ENCODE measurements at regions not wholly inside any gene's neighbourhood (a gene's known extent, or its start where the extent isn't known, plus 50 kb on each side); places are given as distances from the start of the nearest gene placed in this dataset.

DNA sequence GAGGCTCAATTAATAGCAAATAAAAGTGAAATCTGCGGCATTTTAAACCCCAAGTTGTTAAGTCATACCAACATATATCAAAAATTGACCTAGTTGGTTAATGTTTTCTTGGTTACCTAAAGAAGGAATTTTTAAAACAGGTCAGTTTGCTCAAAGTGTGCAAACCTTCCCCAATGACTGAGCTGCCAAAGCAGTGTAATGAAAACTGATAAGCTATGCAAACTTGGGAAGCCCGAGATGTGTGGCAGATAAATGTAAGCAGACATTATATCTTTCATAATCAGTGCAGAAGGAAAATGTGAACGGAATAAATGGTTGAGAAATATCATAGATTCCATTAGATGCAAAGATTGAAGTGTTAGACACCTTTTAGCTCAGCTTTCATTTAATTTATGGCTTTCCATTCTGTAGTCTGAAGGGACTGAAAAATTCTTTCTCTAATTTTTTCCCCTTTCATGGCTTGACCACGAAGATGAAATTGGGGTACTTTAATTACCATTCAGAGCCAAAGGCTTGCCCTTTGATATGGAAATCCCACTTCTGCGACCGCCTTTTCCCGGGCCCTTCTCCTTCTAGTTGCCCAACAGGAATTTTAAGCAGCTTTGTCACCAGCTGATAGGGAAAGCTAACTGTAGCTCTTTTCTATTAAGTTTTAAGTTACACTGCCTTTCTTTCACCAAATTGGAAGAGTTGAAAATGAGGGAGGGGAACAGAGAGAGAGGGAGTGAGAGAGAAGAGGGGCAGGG lies 306.6 kb upstream of the SOX5 start:
- Histone ChIP-seq H3K27ac (peak overlapping the region; percentile 32), H3K79me2 (no peaks in the 10 kb centered on the region), H3K9me2 (replicated peaks; ENCODE audit: insufficient read depth) (no peaks in the 10 kb centered on the region), H3K4me3 (no peak overlapping the region), H3K9me3 (ENCODE audit: low read depth) (no peaks in the 10 kb centered on the region), H3K36me3 (replicated peaks; ENCODE audit: insufficient read depth, low read depth) (no peaks in the 10 kb centered on the region), H3K27me3 (no peaks in the 10 kb centered on the region), H4K20me1 (ENCODE audit: insufficient read depth, poor library complexity, severe bottlenecking) (no peaks in the 10 kb centered on the region), H3K4me1 (ENCODE audit: insufficient read depth) (no peaks in the 10 kb centered on the region), H3K4me2 (peak overlapping the region; percentile 59), H2AFZ (no peak overlapping the region)
- no peak for TF ChIP-seq EZH2phosphoT487 (IDR thresholded peaks at IDR 0.05; ENCODE audit: low read depth, severe bottlenecking, unreplicated experiment)
- no peak for TF ChIP-seq EZH2 (IDR thresholded peaks at IDR 0.05; ENCODE audit: borderline replicate concordance)
- no peak for TF ChIP-seq CTCF (IDR thresholded peaks at IDR 0.05; ENCODE audit: poor library complexity)
- whole genome bisulfite sequencing (ENCODE audit: low lambda C conversion rate, missing lambda C conversion rate) = 46% methylated on average over 7 of the region's 7 CpGs
- no peak for DNase-seq (ENCODE audit: low spot score)

GRCh38 chr12:24252602-24253001 lies 303.1 kb upstream of the SOX5 start:
- Histone ChIP-seq H3K9me2 (replicated peaks; ENCODE audit: insufficient read depth) (no peaks in the 10 kb centered on the region), H2AFZ (no peak overlapping the region), H4K20me1 (ENCODE audit: insufficient read depth, poor library complexity, severe bottlenecking) (no peaks in the 10 kb centered on the region), H3K9me3 (ENCODE audit: low read depth) (no peaks in the 10 kb centered on the region), H3K27ac (no peak overlapping the region), H3K4me3 (no peak overlapping the region), H3K36me3 (replicated peaks; ENCODE audit: insufficient read depth, low read depth) (no peaks in the 10 kb centered on the region), H3K27me3 (no peaks in the 10 kb centered on the region), H3K4me1 (ENCODE audit: insufficient read depth) (no peaks in the 10 kb centered on the region), H3K79me2 (no peaks in the 10 kb centered on the region), H3K4me2 (peak overlapping the region; percentile 3)
- WGBS (ENCODE audit: low lambda C conversion rate, missing lambda C conversion rate) = 29% methylated on average over 4 of the region's 4 CpGs
- DNase-seq (ENCODE audit: low spot score) = peak; percentile 10
- TF ChIP-seq EZH2 (IDR thresholded peaks at IDR 0.05; ENCODE audit: borderline replicate concordance) = no peak
- TF ChIP-seq CTCF (IDR thresholded peaks at IDR 0.05; ENCODE audit: poor library complexity) = no peak
- TF ChIP-seq EZH2phosphoT487 (IDR thresholded peaks at IDR 0.05; ENCODE audit: low read depth, severe bottlenecking, unreplicated experiment) = no peak

DNA sequence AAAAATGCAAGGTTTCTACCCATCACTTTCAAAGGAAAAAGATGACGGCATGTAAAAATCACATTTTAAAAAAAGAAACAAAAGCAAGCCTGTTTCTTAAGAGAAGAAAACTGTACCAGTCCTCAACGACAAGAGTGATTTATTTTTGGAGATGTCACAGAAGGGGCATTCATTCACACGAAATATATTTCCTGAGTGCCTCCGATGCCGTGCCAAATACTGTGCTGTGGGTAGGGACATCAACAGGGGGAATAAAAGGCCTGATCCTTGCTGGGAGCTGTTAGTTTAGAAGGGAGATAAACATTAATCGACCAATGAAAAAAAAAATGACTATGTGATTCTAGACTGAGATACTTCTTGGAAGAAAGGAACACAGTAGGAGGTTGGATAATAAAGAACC lies 297.5 kb upstream of the SOX5 start:
- WGBS (ENCODE audit: low lambda C conversion rate, missing lambda C conversion rate) = 87% methylated on average over 6 of the region's 6 CpGs
- H3K4me1 ChIP-seq (ENCODE audit: insufficient read depth) = no peaks in the 10 kb centered on the region
- no peaks in the 10 kb centered on the region for H3K36me3 ChIP-seq (replicated peaks; ENCODE audit: insufficient read depth, low read depth)
- no peak overlapping the region for H3K4me2 ChIP-seq
- H3K9me3 ChIP-seq (ENCODE audit: low read depth) = no peaks in the 10 kb centered on the region
- no peak overlapping the region for H3K27ac ChIP-seq
- H3K4me3 ChIP-seq = no peak overlapping the region
- H3K9me2 ChIP-seq (replicated peaks; ENCODE audit: insufficient read depth) = no peaks in the 10 kb centered on the region
- no peaks in the 10 kb centered on the region for H4K20me1 ChIP-seq (ENCODE audit: insufficient read depth, poor library complexity, severe bottlenecking)
- DNase-seq (ENCODE audit: low spot score) = no peak
- H3K27me3 ChIP-seq = no peaks in the 10 kb centered on the region
- no peak overlapping the region for H2AFZ ChIP-seq
- TF ChIP-seq EZH2phosphoT487 (IDR thresholded peaks at IDR 0.05; ENCODE audit: low read depth, severe bottlenecking, unreplicated experiment) (no peak), EZH2 (IDR thresholded peaks at IDR 0.05; ENCODE audit: borderline replicate concordance) (no peak), CTCF (IDR thresholded peaks at IDR 0.05; ENCODE audit: poor library complexity) (no peak)
- H3K79me2 ChIP-seq = no peaks in the 10 kb centered on the region
